CD4-positive, alpha-beta T cell (primary cell): ENCODE measurements at regions not wholly inside any gene's neighbourhood (a gene's known extent, or its start where the extent isn't known, plus 50 kb on each side); places are given as distances from the start of the nearest gene placed in this dataset.

Experiments used
- ATAC-seq: fragments of 200-7000 bp; cut with Tn5 transposase; one replicate; pipeline ENCODE4 v1.10.0; 2022; ENCODE audit warnings: mild to moderate bottlenecking; ENCODE audit not compliant: poor library complexity
- CTCF ChIA-PET: fragments of 350-600 bp; sonication (Branson Sonifier 250); formaldehyde crosslinking; loops from one replicate; lab custom pipeline; 2021; ENCODE audit warnings: antibody characterized with exemption, inconsistent platforms; lab: Charles Lee
- POLR2A ChIA-PET: fragments of 350-600 bp; sonication (Branson Sonifier 250); formaldehyde crosslinking; loops from one replicate; lab custom pipeline; 2021; ENCODE audit warnings: antibody characterized with exemption, inconsistent platforms; lab: Charles Lee
- DNase-seq, 14 experiments: peaks; one replicate each; pipeline ENCODE4 v3.0.0-alpha.2; 2013 to 2020; ENCODE audit warnings: mixed read lengths in 2 of 14
- H3K27ac ChIP-seq, 2 donors: one replicate each; pipeline versions ENCODE4 v1.5.1 to v1.7.0; 2013; ENCODE audit warnings: low read length in 2 of 2, low read depth in 1 of 2, mild to moderate bottlenecking in 1 of 2
- H3K27me3 ChIP-seq, 2 experiments: 1 replicate in 1 of 2; 2 replicates in 1 of 2; pipeline versions ENCODE4 v1.6.1 to v1.7.0; 2013; ENCODE audit warnings: low read length in 2 of 2, control low read depth in 1 of 2, mild to moderate bottlenecking in 1 of 2, moderate library complexity in 1 of 2; ENCODE audit not compliant: insufficient read depth in 2 of 2, control insufficient read depth in 1 of 2
- H3K36me3 ChIP-seq: one replicate; pipeline ENCODE4 v1.6.1; 2013; ENCODE audit warnings: low read length, control low read depth; ENCODE audit not compliant: insufficient read depth
- H3K4me1 ChIP-seq: one replicate; pipeline ENCODE4 v1.6.1; 2013; ENCODE audit warnings: low read length, control low read depth; ENCODE audit not compliant: insufficient read depth
- H3K4me3 ChIP-seq: one replicate; pipeline ENCODE4 v1.5.1; 2013; ENCODE audit warnings: mild to moderate bottlenecking, low read length, moderate library complexity
- H3K9me3 ChIP-seq, 2 experiments: 1 replicate in 1 of 2; 2 replicates in 1 of 2; pipeline versions ENCODE4 v1.6.1 to v1.7.0; 2013; ENCODE audit warnings: low read length in 2 of 2, mild to moderate bottlenecking in 2 of 2, control low read depth in 1 of 2, moderate library complexity in 1 of 2; ENCODE audit not compliant: control insufficient read depth in 1 of 2, insufficient read depth in 1 of 2
- H3K27ac Mint-ChIP-seq: one replicate; pipeline ENCODE4 v1.8.0; 2020; ENCODE audit warnings: mixed read lengths
- H3K27me3 Mint-ChIP-seq: one replicate; pipeline ENCODE4 v1.8.0; 2021; ENCODE audit warnings: mixed read lengths
- H3K36me3 Mint-ChIP-seq: one replicate; pipeline ENCODE4 v1.8.0; 2021; ENCODE audit warnings: low read depth, mixed read lengths
- H3K4me1 Mint-ChIP-seq: one replicate; pipeline ENCODE4 v1.8.0; 2021; ENCODE audit warnings: low read depth, mixed read lengths
- H3K4me3 Mint-ChIP-seq: one replicate; pipeline ENCODE4 v1.8.0; 2020; ENCODE audit warnings: mild to moderate bottlenecking, mixed read lengths
- H3K9me3 Mint-ChIP-seq: one replicate; pipeline ENCODE4 v1.8.0; 2020; ENCODE audit warnings: mixed read lengths
- CTCF ChIP-seq: fragments of 200-600 bp; IDR thresholded peaks from one replicate; pipeline ENCODE4 v1.8.0; 2022; ENCODE audit warnings: antibody characterized with exemption, mild to moderate bottlenecking
- intact Hi-C, 2 experiments: fragments of 100-400 bp; cut with DNase I in 1 of 2; cut with micrococcal nuclease in 1 of 2; formaldehyde crosslinking; loops; one replicate each; pipeline versions ENCODE4 v1.15.1 to v1.9.0; 2023 to 2025; cut with DNase I, micrococcal nuclease

- no peaks in the 10 kb centered on the region for H3K27me3 Mint-ChIP-seq
- H3K27me3 ChIP-seq = no peaks in the 10 kb centered on the region
- no peak for DNase-seq
- intact Hi-C loops = no loop called here
- H3K4me3 ChIP-seq = no peak overlapping the region
- no peaks in the 10 kb centered on the region for H3K4me1 Mint-ChIP-seq
- POLR2A ChIA-PET = no interaction called here
- no peak for ATAC-seq
- H3K27ac ChIP-seq = no peak overlapping the region
- no peaks in the 10 kb centered on the region for H3K36me3 ChIP-seq
- no peak overlapping the region for H3K27ac Mint-ChIP-seq
- H3K36me3 Mint-ChIP-seq = no peaks in the 10 kb centered on the region
- no peak for TF ChIP-seq CTCF
- no peaks in the 10 kb centered on the region for H3K4me1 ChIP-seq
- no peaks in the 10 kb centered on the region for H3K9me3 Mint-ChIP-seq
- CTCF ChIA-PET = no interaction called here
- H3K9me3 ChIP-seq = no peaks in the 10 kb centered on the region
- H3K4me3 Mint-ChIP-seq = no peak overlapping the region
Measured at GRCh38 chr12:69171881-69172280, 67.5 kb upstream of the CPSF6 start.

- no peaks in the 10 kb centered on the region for H3K36me3 Mint-ChIP-seq
- no peak for TF ChIP-seq CTCF
- Histone ChIP-seq H3K27ac (no peak overlapping the region), H3K4me3 (no peak overlapping the region), H3K36me3 (no peaks in the 10 kb centered on the region), H3K9me3 (no peaks in the 10 kb centered on the region), H3K4me1 (no peaks in the 10 kb centered on the region), H3K27me3 (no peaks in the 10 kb centered on the region)
- no peak overlapping the region for H3K27ac Mint-ChIP-seq
- intact Hi-C loops = no loop called here
- H3K27me3 Mint-ChIP-seq = no peaks in the 10 kb centered on the region
- H3K4me1 Mint-ChIP-seq = no peaks in the 10 kb centered on the region
- CTCF ChIA-PET = no interaction called here
- DNase-seq = no peak
- POLR2A ChIA-PET = no interaction called here
- ATAC-seq = no peak
- H3K4me3 Mint-ChIP-seq = no peak overlapping the region
- no peaks in the 10 kb centered on the region for H3K9me3 Mint-ChIP-seq
Measured at GRCh38 chr12:69172491-69172890, 66.9 kb upstream of the CPSF6 start.

- ATAC-seq (no peak), DNase-seq (no peak)
- Histone ChIP-seq H3K9me3 (no peaks in the 10 kb centered on the region), H3K4me3 (no peak overlapping the region), H3K27me3 (no peaks in the 10 kb centered on the region), H3K4me1 (no peaks in the 10 kb centered on the region), H3K36me3 (no peaks in the 10 kb centered on the region), H3K27ac (no peak overlapping the region)
- Mint-ChIP-seq H3K4me3 (no peak overlapping the region), H3K27ac (no peak overlapping the region), H3K9me3 (no peaks in the 10 kb centered on the region), H3K36me3 (no peaks in the 10 kb centered on the region), H3K4me1 (no peaks in the 10 kb centered on the region), H3K27me3 (no peaks in the 10 kb centered on the region)
- CTCF ChIA-PET = no interaction called here
- intact Hi-C loops = no loop called here
- TF ChIP-seq CTCF = no peak
- POLR2A ChIA-PET = no interaction called here
Measured at GRCh38 chr12:69173368-69173767, 66.0 kb upstream of the CPSF6 start.
